ENCODE measurements at regions not wholly inside any gene's neighbourhood (a gene's known extent, or its start where the extent isn't known, plus 50 kb on each side); places are given as distances from the start of the nearest gene placed in this dataset.

DNA sequence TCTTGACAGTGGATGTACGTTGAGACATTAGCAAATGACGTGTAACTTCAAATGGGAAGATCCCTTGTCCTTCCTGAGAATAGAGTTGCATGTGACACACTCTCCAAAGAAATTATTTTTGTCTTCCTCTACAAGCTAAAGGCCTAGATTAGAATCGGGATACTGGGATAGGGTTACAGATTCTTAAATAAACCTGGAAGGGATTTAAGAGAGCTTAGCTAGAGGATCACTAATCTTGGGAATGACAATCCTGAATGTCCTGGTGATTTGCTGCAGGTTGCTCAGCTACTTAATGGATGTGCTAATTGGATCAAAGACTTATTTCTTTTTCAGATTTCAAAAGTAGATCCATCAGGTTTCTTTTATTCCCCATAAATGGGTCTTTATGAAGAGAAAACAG lies 101.9 kb downstream of the KCNJ2 start:
- DNase-seq (ENCODE audit: low read depth in 6 of 9, low spot score in 9 of 9): no peak
- Histone ChIP-seq H3K9me3 (ENCODE audit: control insufficient read depth in 2 of 2, insufficient read depth in 1 of 2, low read length in 1 of 2) (no peaks in the 10 kb centered on the region), H3K4me1 (ENCODE audit: control insufficient read depth in 2 of 2, insufficient read depth in 2 of 2, low read length in 2 of 2) (no peaks in the 10 kb centered on the region), H3K27me3 (ENCODE audit: control insufficient read depth in 2 of 2, insufficient read depth in 1 of 2, low read length in 1 of 2) (no peaks in the 10 kb centered on the region), H3K36me3 (ENCODE audit: control insufficient read depth in 2 of 2, insufficient read depth in 2 of 2, low read length in 1 of 2) (no peaks in the 10 kb centered on the region), H3K27ac (ENCODE audit: low read depth in 1 of 2, low read length in 1 of 2) (no peak overlapping the region), H3K4me3 (ENCODE audit: low read length in 2 of 2) (no peak overlapping the region)
- WGBS: 92% methylated on average over 3 of the region's 3 CpGs

DNA sequence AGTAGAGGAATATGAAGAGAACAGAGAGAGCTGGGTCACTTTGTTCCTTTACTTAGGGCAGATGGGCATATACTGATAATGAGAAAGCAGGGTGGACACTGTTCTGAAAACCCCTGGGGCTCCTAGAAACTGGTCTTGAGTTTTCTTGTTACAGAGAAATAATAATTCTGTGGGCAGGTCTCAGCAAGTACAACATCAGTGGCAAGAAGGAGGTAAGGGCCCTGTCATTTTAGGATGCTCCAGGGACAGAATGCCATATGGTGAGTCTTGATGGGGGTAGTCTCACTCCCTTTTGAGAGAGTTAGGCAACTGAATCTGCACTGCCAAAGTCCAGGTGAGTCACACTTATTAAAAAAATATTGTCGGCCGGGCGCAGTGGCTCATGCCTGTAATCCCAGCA lies 102.3 kb downstream of the KCNJ2 start:
- no peak for DNase-seq (ENCODE audit: low read depth in 6 of 9, low spot score in 9 of 9)
- H3K9me3 ChIP-seq (ENCODE audit: control insufficient read depth in 2 of 2, insufficient read depth in 1 of 2, low read length in 1 of 2): no peaks in the 10 kb centered on the region
- no peaks in the 10 kb centered on the region for H3K27me3 ChIP-seq (ENCODE audit: control insufficient read depth in 2 of 2, insufficient read depth in 1 of 2, low read length in 1 of 2)
- WGBS: 97% methylated on average over 3 of the region's 3 CpGs
- no peaks in the 10 kb centered on the region for H3K36me3 ChIP-seq (ENCODE audit: control insufficient read depth in 2 of 2, insufficient read depth in 2 of 2, low read length in 1 of 2)
- H3K27ac ChIP-seq (ENCODE audit: low read depth in 1 of 2, low read length in 1 of 2): no peak overlapping the region
- no peak overlapping the region for H3K4me3 ChIP-seq (ENCODE audit: low read length in 2 of 2)
- no peaks in the 10 kb centered on the region for H3K4me1 ChIP-seq (ENCODE audit: control insufficient read depth in 2 of 2, insufficient read depth in 2 of 2, low read length in 2 of 2)

DNA sequence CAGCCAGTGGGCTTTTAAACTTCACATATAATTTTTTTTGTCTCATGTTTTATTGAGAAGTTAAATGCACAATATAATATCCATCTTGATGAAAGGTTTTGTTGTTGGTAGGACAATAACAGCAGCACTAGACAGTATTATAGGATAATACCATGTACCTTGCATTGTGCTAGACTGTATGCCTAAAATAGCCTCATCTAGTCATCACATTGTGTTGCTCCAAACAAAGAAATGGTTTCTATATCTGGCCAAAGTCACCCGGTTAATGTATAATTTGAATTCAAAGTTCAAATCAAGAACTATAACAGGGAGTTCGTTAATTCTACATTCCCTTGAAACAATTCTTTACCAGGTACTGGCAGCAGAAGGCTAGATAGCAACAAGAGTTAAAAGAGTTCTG lies 104.9 kb downstream of the KCNJ2 start:
- no peaks in the 10 kb centered on the region for H3K27me3 ChIP-seq (ENCODE audit: control insufficient read depth in 2 of 2, insufficient read depth in 1 of 2, low read length in 1 of 2)
- H3K4me1 ChIP-seq (ENCODE audit: control insufficient read depth in 2 of 2, insufficient read depth in 2 of 2, low read length in 2 of 2): no peaks in the 10 kb centered on the region
- 93% methylated on average over 2 of the region's 2 CpGs for WGBS
- H3K27ac ChIP-seq (ENCODE audit: low read depth in 1 of 2, low read length in 1 of 2): no peak overlapping the region
- H3K4me3 ChIP-seq (ENCODE audit: low read length in 2 of 2): no peak overlapping the region
- DNase-seq (ENCODE audit: low read depth in 6 of 9, low spot score in 9 of 9): no peak
- no peaks in the 10 kb centered on the region for H3K9me3 ChIP-seq (ENCODE audit: control insufficient read depth in 2 of 2, insufficient read depth in 1 of 2, low read length in 1 of 2)
- no peaks in the 10 kb centered on the region for H3K36me3 ChIP-seq (ENCODE audit: control insufficient read depth in 2 of 2, insufficient read depth in 2 of 2, low read length in 1 of 2)

GRCh38 chr17:70276906-70277305 lies 107.6 kb downstream of the KCNJ2 start:
- 87% methylated on average over 2 of the region's 2 CpGs for WGBS
- no peaks in the 10 kb centered on the region for H3K9me3 ChIP-seq (ENCODE audit: control insufficient read depth in 2 of 2, insufficient read depth in 1 of 2, low read length in 1 of 2)
- no peaks in the 10 kb centered on the region for H3K36me3 ChIP-seq (ENCODE audit: control insufficient read depth in 2 of 2, insufficient read depth in 2 of 2, low read length in 1 of 2)
- no peak overlapping the region for H3K27ac ChIP-seq (ENCODE audit: low read depth in 1 of 2, low read length in 1 of 2)
- no peak for DNase-seq (ENCODE audit: low read depth in 6 of 9, low spot score in 9 of 9)
- H3K4me3 ChIP-seq (ENCODE audit: low read length in 2 of 2): no peak overlapping the region
- no peaks in the 10 kb centered on the region for H3K4me1 ChIP-seq (ENCODE audit: control insufficient read depth in 2 of 2, insufficient read depth in 2 of 2, low read length in 2 of 2)
- H3K27me3 ChIP-seq (ENCODE audit: control insufficient read depth in 2 of 2, insufficient read depth in 1 of 2, low read length in 1 of 2): no peaks in the 10 kb centered on the region

- DNase-seq (ENCODE audit: low read depth in 6 of 9, low spot score in 9 of 9): no peak
- no peak overlapping the region for H3K4me3 ChIP-seq (ENCODE audit: low read length in 2 of 2)
- whole genome bisulfite sequencing: 94% methylated on average over 5 of the region's 5 CpGs
- no peaks in the 10 kb centered on the region for H3K36me3 ChIP-seq (ENCODE audit: control insufficient read depth in 2 of 2, insufficient read depth in 2 of 2, low read length in 1 of 2)
- no peaks in the 10 kb centered on the region for H3K27me3 ChIP-seq (ENCODE audit: control insufficient read depth in 2 of 2, insufficient read depth in 1 of 2, low read length in 1 of 2)
- H3K4me1 ChIP-seq (ENCODE audit: control insufficient read depth in 2 of 2, insufficient read depth in 2 of 2, low read length in 2 of 2): no peaks in the 10 kb centered on the region
- no peaks in the 10 kb centered on the region for H3K9me3 ChIP-seq (ENCODE audit: control insufficient read depth in 2 of 2, insufficient read depth in 1 of 2, low read length in 1 of 2)
- no peak overlapping the region for H3K27ac ChIP-seq (ENCODE audit: low read depth in 1 of 2, low read length in 1 of 2)
Observed at GRCh38 chr17:70278844-70279462, 109.6 kb downstream of the KCNJ2 start.

DNA sequence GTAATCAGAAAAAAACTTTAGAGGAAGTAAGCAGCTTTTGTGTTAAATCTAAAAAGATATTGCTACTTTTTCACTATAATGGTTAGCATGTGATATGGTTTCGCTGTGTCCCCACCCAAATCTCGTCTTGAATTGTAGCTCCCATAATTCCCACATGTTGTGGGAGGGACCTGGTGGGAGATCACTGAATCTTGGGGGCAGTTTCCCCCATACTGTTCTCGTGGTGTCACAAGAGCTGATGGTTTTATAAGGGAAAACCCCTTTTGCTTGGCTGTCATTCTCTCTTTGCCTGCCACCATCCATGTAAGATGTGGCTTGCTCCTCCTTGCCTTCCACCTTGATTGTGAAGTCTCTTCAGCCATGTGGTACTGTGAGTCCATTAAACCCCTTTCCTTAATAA lies 117.1 kb downstream of the KCNJ2 start:
- 98% methylated on average over 3 of the region's 3 CpGs for WGBS

GRCh38 chr17:70288540-70289290 lies 119.4 kb downstream of the KCNJ2 start:
- Histone ChIP-seq H3K27me3 (ENCODE audit: control insufficient read depth in 2 of 2, insufficient read depth in 1 of 2, low read length in 1 of 2) (no peaks in the 10 kb centered on the region), H3K36me3 (ENCODE audit: control insufficient read depth in 2 of 2, insufficient read depth in 2 of 2, low read length in 1 of 2) (no peaks in the 10 kb centered on the region), H3K9me3 (ENCODE audit: control insufficient read depth in 2 of 2, insufficient read depth in 1 of 2, low read length in 1 of 2) (no peaks in the 10 kb centered on the region), H3K4me3 (ENCODE audit: low read length in 2 of 2) (no peak overlapping the region), H3K27ac (ENCODE audit: low read depth in 1 of 2, low read length in 1 of 2) (no peak overlapping the region), H3K4me1 (ENCODE audit: control insufficient read depth in 2 of 2, insufficient read depth in 2 of 2, low read length in 2 of 2) (no peaks in the 10 kb centered on the region)
- DNase-seq (ENCODE audit: low read depth in 6 of 9, low spot score in 9 of 9): no peak
- 95% methylated on average over 3 of the region's 3 CpGs for WGBS

More for the DNA sequence above, 117.1 kb downstream of the KCNJ2 start:
- H3K27me3 ChIP-seq (ENCODE audit: control insufficient read depth in 2 of 2, insufficient read depth in 1 of 2, low read length in 1 of 2): no peaks in the 10 kb centered on the region
- H3K9me3 ChIP-seq (ENCODE audit: control insufficient read depth in 2 of 2, insufficient read depth in 1 of 2, low read length in 1 of 2): no peaks in the 10 kb centered on the region
- H3K36me3 ChIP-seq (ENCODE audit: control insufficient read depth in 2 of 2, insufficient read depth in 2 of 2, low read length in 1 of 2): no peaks in the 10 kb centered on the region
- no peak overlapping the region for H3K27ac ChIP-seq (ENCODE audit: low read depth in 1 of 2, low read length in 1 of 2)
- no peaks in the 10 kb centered on the region for H3K4me1 ChIP-seq (ENCODE audit: control insufficient read depth in 2 of 2, insufficient read depth in 2 of 2, low read length in 2 of 2)
- no peak for DNase-seq (ENCODE audit: low read depth in 6 of 9, low spot score in 9 of 9)
- H3K4me3 ChIP-seq (ENCODE audit: low read length in 2 of 2): no peak overlapping the region

DNA sequence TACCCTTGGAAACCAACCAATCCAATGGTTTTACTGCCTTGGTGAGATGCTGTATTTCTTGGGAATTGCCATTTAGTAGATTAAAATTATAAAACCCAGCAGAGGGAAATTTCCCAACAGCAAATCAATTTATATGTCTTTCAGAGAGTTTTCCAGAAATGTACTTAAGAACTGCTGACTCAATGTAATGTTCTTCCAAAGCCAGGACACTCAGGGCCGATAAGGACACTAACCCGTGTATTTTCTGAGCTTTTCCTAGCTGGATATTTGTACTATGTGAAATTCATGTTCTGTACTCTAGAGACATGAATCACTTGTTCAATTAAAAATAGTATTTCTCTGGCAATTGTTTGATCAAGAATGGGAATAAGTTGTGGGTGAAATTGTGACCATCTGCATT lies 121.4 kb downstream of the KCNJ2 start:
- Histone ChIP-seq H3K27me3 (ENCODE audit: control insufficient read depth in 2 of 2, insufficient read depth in 1 of 2, low read length in 1 of 2) (no peaks in the 10 kb centered on the region), H3K4me3 (ENCODE audit: low read length in 2 of 2) (no peak overlapping the region), H3K4me1 (ENCODE audit: control insufficient read depth in 2 of 2, insufficient read depth in 2 of 2, low read length in 2 of 2) (no peaks in the 10 kb centered on the region), H3K27ac (ENCODE audit: low read depth in 1 of 2, low read length in 1 of 2) (no peak overlapping the region), H3K36me3 (ENCODE audit: control insufficient read depth in 2 of 2, insufficient read depth in 2 of 2, low read length in 1 of 2) (no peaks in the 10 kb centered on the region), H3K9me3 (ENCODE audit: control insufficient read depth in 2 of 2, insufficient read depth in 1 of 2, low read length in 1 of 2) (no peaks in the 10 kb centered on the region)
- no peak for DNase-seq (ENCODE audit: low read depth in 6 of 9, low spot score in 9 of 9)
- WGBS: 97% methylated on average over 2 of the region's 2 CpGs

- no peaks in the 10 kb centered on the region for H3K36me3 ChIP-seq (ENCODE audit: control insufficient read depth in 2 of 2, insufficient read depth in 2 of 2, low read length in 1 of 2)
- no peaks in the 10 kb centered on the region for H3K27me3 ChIP-seq (ENCODE audit: control insufficient read depth in 2 of 2, insufficient read depth in 1 of 2, low read length in 1 of 2)
- no peak overlapping the region for H3K4me3 ChIP-seq (ENCODE audit: low read length in 2 of 2)
- no peak overlapping the region for H3K27ac ChIP-seq (ENCODE audit: low read depth in 1 of 2, low read length in 1 of 2)
- H3K4me1 ChIP-seq (ENCODE audit: control insufficient read depth in 2 of 2, insufficient read depth in 2 of 2, low read length in 2 of 2): no peaks in the 10 kb centered on the region
- no peak for DNase-seq (ENCODE audit: low read depth in 6 of 9, low spot score in 9 of 9)
- 90% methylated on average over 1 of the region's 1 CpG for WGBS
- no peaks in the 10 kb centered on the region for H3K9me3 ChIP-seq (ENCODE audit: control insufficient read depth in 2 of 2, insufficient read depth in 1 of 2, low read length in 1 of 2)
Observed at GRCh38 chr17:70292366-70292765, 123.0 kb downstream of the KCNJ2 start.
